OCI-LY3 (cell line): ENCODE measurements at regions not wholly inside any gene's neighbourhood (a gene's known extent, or its start where the extent isn't known, plus 50 kb on each side); places are given as distances from the start of the nearest gene placed in this dataset.

Source experiments
- CTCF ChIP-seq: fragments of 200-600, 300-600 bp; sonication (generic); IDR thresholded peaks from 2 replicates; pipeline ENCODE4 v1.5.1; 2014; ENCODE audit warnings: antibody characterized with exemption, low read length, low read depth
- EZH2phosphoT487 ChIP-seq: fragments of 200-600 bp; shearing (Covaris generic); IDR thresholded peaks from 2 replicates; pipeline ENCODE4 v1.6.1; 2018; ENCODE audit warnings: antibody characterized with exemption, mixed run types, low read depth

- no peak for TF ChIP-seq CTCF
- TF ChIP-seq EZH2phosphoT487, result no peak
These were observed 470.4 kb upstream of the B3GALT2 start for GRCh38 chr1:193656841-193657240.
